H9 (cell line): ENCODE measurements at regions not wholly inside any gene's neighbourhood (a gene's known extent, or its start where the extent isn't known, plus 50 kb on each side); places are given as distances from the start of the nearest gene placed in this dataset.

ENCODE experiments used
- DNase-seq: peaks from one replicate; pipeline ENCODE4 v3.0.0-alpha.2; 2017
- H2AFZ ChIP-seq: one replicate; pipeline ENCODE4 v1.6.1; 2013; ENCODE audit warnings: mild to moderate bottlenecking, low read length, control low read depth, moderate library complexity
- H2AK5ac ChIP-seq: 2 replicates; pipeline ENCODE4 v1.6.1; 2013; ENCODE audit warnings: low read length, control low read depth, mixed read lengths; ENCODE audit not compliant: insufficient read length
- H2BK120ac ChIP-seq: one replicate; pipeline ENCODE4 v1.6.1; 2013; ENCODE audit warnings: low read depth, mild to moderate bottlenecking, low read length, control low read depth, inconsistent platforms; ENCODE audit not compliant: poor library complexity, severe bottlenecking
- H2BK12ac ChIP-seq: 2 replicates; pipeline ENCODE4 v1.6.1; 2013; ENCODE audit warnings: low read length, control low read depth, mixed read lengths, low read depth; ENCODE audit not compliant: insufficient read length
- H2BK15ac ChIP-seq: 2 replicates; pipeline ENCODE4 v1.6.1; 2013; ENCODE audit warnings: low read depth, low read length, control low read depth
- H2BK20ac ChIP-seq: one replicate; pipeline ENCODE4 v1.6.1; 2013; ENCODE audit warnings: low read depth, mild to moderate bottlenecking, low read length, control low read depth, inconsistent platforms; ENCODE audit not compliant: poor library complexity, severe bottlenecking
- H2BK5ac ChIP-seq: 2 replicates; pipeline ENCODE4 v1.6.1; 2013; ENCODE audit warnings: low read length, control low read depth, mixed read lengths; ENCODE audit not compliant: insufficient read length
- H3K14ac ChIP-seq: 2 replicates; pipeline ENCODE4 v1.6.1; 2013; ENCODE audit warnings: low read length, control low read depth; ENCODE audit not compliant: insufficient read depth
- H3K18ac ChIP-seq: 2 replicates; pipeline ENCODE4 v1.6.1; 2013; ENCODE audit warnings: low read depth, mild to moderate bottlenecking, mixed read lengths, low read length, control low read depth; ENCODE audit not compliant: insufficient read length
- H3K23ac ChIP-seq: 2 replicates; pipeline ENCODE4 v1.6.1; 2013; ENCODE audit warnings: low read length, control low read depth, mixed read lengths, low read depth; ENCODE audit not compliant: insufficient read length
- H3K23me2 ChIP-seq: 2 replicates; pipeline ENCODE4 v1.6.1; 2013; ENCODE audit warnings: low read depth, mild to moderate bottlenecking, mixed read lengths, low read length, control low read depth; ENCODE audit not compliant: insufficient read length, poor library complexity, severe bottlenecking
- H3K27ac ChIP-seq: 2 replicates; pipeline ENCODE4 v1.5.1; 2013; ENCODE audit warnings: low read length, control low read depth, mixed read lengths, low read depth; ENCODE audit not compliant: insufficient read length
- H3K27me3 ChIP-seq: 2 replicates; pipeline ENCODE4 v1.6.1; 2013; ENCODE audit warnings: low read length, control low read depth, inconsistent platforms; ENCODE audit not compliant: insufficient read depth
- H3K4ac ChIP-seq: 2 replicates; pipeline ENCODE4 v1.6.1; 2013; ENCODE audit warnings: low read depth, mild to moderate bottlenecking, control low read depth, inconsistent platforms, low read length, moderate library complexity
- H3K4me1 ChIP-seq: 2 replicates; pipeline ENCODE4 v1.6.1; 2013; ENCODE audit warnings: low read length, control low read depth, inconsistent platforms; ENCODE audit not compliant: insufficient read depth
- H3K4me2 ChIP-seq: 2 replicates; pipeline ENCODE4 v1.6.1; 2013; ENCODE audit warnings: low read length, control low read depth, mixed read lengths; ENCODE audit not compliant: insufficient read length, insufficient read depth
- H3K56ac ChIP-seq: 2 replicates; pipeline ENCODE4 v1.6.1; 2013; ENCODE audit warnings: low read depth, mild to moderate bottlenecking, mixed read lengths, low read length, control low read depth; ENCODE audit not compliant: insufficient read length
- H3K79me1 ChIP-seq: 2 replicates; pipeline ENCODE4 v1.6.1; 2013; ENCODE audit warnings: low read depth, mild to moderate bottlenecking, moderate library complexity, low read length, control low read depth, inconsistent platforms; ENCODE audit not compliant: insufficient read depth, poor library complexity, severe bottlenecking
- H3K79me2 ChIP-seq: 2 replicates; pipeline ENCODE4 v1.6.1; 2013; ENCODE audit warnings: low read length, control low read depth, inconsistent platforms; ENCODE audit not compliant: insufficient read depth
- H3K9ac ChIP-seq: 2 replicates; pipeline ENCODE4 v1.6.1; 2013; ENCODE audit warnings: low read length, control low read depth, mixed read lengths; ENCODE audit not compliant: insufficient read length; ENCODE audit errors: extremely low read depth
- H3K9me3 ChIP-seq: one replicate; pipeline ENCODE4 v1.6.1; 2013; ENCODE audit warnings: low read depth, low read length, inconsistent platforms; ENCODE audit not compliant: control insufficient read depth
- H3T11ph ChIP-seq: one replicate; pipeline ENCODE4 v1.6.1; 2013; ENCODE audit warnings: mild to moderate bottlenecking, low read length, control low read depth, inconsistent platforms
- H4K20me1 ChIP-seq: one replicate; pipeline ENCODE4 v1.6.1; 2013; ENCODE audit not compliant: control insufficient read depth, insufficient read length, insufficient read depth
- H4K5ac ChIP-seq: 2 replicates; pipeline ENCODE4 v1.6.1; 2013; ENCODE audit warnings: low read depth, mild to moderate bottlenecking, mixed read lengths, low read length, control low read depth; ENCODE audit not compliant: insufficient read length
- H4K8ac ChIP-seq: replicated peaks from 2 replicates; pipeline ENCODE4 v1.6.1; 2013; ENCODE audit warnings: low read length, control low read depth, mixed read lengths, low read depth; ENCODE audit not compliant: insufficient read length
- H4K91ac ChIP-seq: 2 replicates; pipeline ENCODE4 v1.6.1; 2013; ENCODE audit warnings: low read depth, mild to moderate bottlenecking, moderate library complexity, mixed read lengths, low read length, control low read depth; ENCODE audit not compliant: insufficient read length
- H3K27ac Mint-ChIP-seq, 3 experiments: 2 replicates in 2 of 3; 3 replicates in 1 of 3; pipeline ENCODE4 v1.8.0; 2020 to 2021; ENCODE audit warnings: mixed read lengths in 3 of 3, mild to moderate bottlenecking in 1 of 3, moderate library complexity in 1 of 3
- H3K27me3 Mint-ChIP-seq: 2 replicates; pipeline ENCODE4 v1.8.0; 2021; ENCODE audit warnings: low read depth, mild to moderate bottlenecking, moderate library complexity, mixed read lengths
- H3K36me3 Mint-ChIP-seq, 3 experiments: 2 replicates in 2 of 3; 3 replicates in 1 of 3; pipeline ENCODE4 v1.8.0; 2020 to 2021; ENCODE audit warnings: low read depth in 3 of 3, mixed read lengths in 3 of 3; ENCODE audit not compliant: insufficient read depth in 1 of 3
- H3K4me1 Mint-ChIP-seq, 2 experiments: 2 replicates each; pipeline ENCODE4 v1.8.0; 2020; ENCODE audit warnings: mixed read lengths in 2 of 2
- H3K4me3 Mint-ChIP-seq, 2 experiments: 2 replicates in 1 of 2; 3 replicates in 1 of 2; pipeline ENCODE4 v1.8.0; 2020 to 2021; ENCODE audit warnings: mild to moderate bottlenecking in 2 of 2, mixed read lengths in 2 of 2, moderate library complexity in 1 of 2
- H3K9me3 Mint-ChIP-seq, 2 experiments: 2 replicates in 1 of 2; 3 replicates in 1 of 2; pipeline ENCODE4 v1.8.0; 2020; ENCODE audit warnings: mild to moderate bottlenecking in 2 of 2, mixed read lengths in 2 of 2, moderate library complexity in 1 of 2
- WGBS: extraction: QIAGEN DNeasy Blood & Tissue Kit; methylation state at CpG from one replicate; pipeline ENCODE4 v1.1.7; 2013; ENCODE audit warnings: missing lambda C conversion rate, low lambda C conversion rate, mixed read lengths; ENCODE audit not compliant: insufficient read length; ENCODE audit errors: extremely low coverage; 5-methylcytosine and 5-hydroxymethylcytosine counted together
- TF ChIP-seq, protein P1 (sequence below): fragments of 200-600 bp; sonication (generic); conservative IDR thresholded peaks from 3 replicates; pipeline ENCODE4 v1.8.0; 2021; ENCODE audit warnings: antibody characterized with exemption, mild to moderate bottlenecking

GRCh38 chr12:19988948-19989347 is 379.4 kb upstream of the PDE3A start:
- no peak overlapping the region for H3K27ac Mint-ChIP-seq

More at GRCh38 chr12:19988948-19989347, 379.4 kb upstream of the PDE3A start:
- Mint-ChIP-seq H3K27me3 (no peaks in the 10 kb centered on the region), H3K4me1 (peaks cover 0 to 3% of the 10 kb centered on the region in 2 experiments; a peak in 1 of 4 replicates), H3K9me3 (no peaks in the 10 kb centered on the region), H3K4me3 (no peak overlapping the region), H3K36me3 (no peaks in the 10 kb centered on the region)
- Histone ChIP-seq H2AFZ (no peak overlapping the region), H4K91ac (no peak overlapping the region), H3K27ac (no peak overlapping the region), H3K9ac (no peak overlapping the region), H3K4me2 (no peak overlapping the region), H3K79me1 (no peaks in the 10 kb centered on the region), H3K27me3 (no peaks in the 10 kb centered on the region), H3K14ac (no peak overlapping the region), H3K23me2 (no peaks in the 10 kb centered on the region), H2BK15ac (no peak overlapping the region), H4K8ac (no peak overlapping the region), H2BK5ac (no peak overlapping the region), H4K5ac (no peak overlapping the region), H3K4ac (no peak overlapping the region), H3K4me1 (no peaks in the 10 kb centered on the region), H3T11ph (no peak overlapping the region), H3K79me2 (no peaks in the 10 kb centered on the region), H2BK120ac (no peak overlapping the region), H3K56ac (no peak overlapping the region), H2BK12ac (no peak overlapping the region), H2BK20ac (no peak overlapping the region), H4K20me1 (no peaks in the 10 kb centered on the region), H2AK5ac (no peak overlapping the region), H3K23ac (no peak overlapping the region), H3K9me3 (no peaks in the 10 kb centered on the region), H3K18ac (no peak overlapping the region)
- no CpG with 5 or more reads among the region's 1 CpG for WGBS
- TF ChIP-seq, protein P1, sequence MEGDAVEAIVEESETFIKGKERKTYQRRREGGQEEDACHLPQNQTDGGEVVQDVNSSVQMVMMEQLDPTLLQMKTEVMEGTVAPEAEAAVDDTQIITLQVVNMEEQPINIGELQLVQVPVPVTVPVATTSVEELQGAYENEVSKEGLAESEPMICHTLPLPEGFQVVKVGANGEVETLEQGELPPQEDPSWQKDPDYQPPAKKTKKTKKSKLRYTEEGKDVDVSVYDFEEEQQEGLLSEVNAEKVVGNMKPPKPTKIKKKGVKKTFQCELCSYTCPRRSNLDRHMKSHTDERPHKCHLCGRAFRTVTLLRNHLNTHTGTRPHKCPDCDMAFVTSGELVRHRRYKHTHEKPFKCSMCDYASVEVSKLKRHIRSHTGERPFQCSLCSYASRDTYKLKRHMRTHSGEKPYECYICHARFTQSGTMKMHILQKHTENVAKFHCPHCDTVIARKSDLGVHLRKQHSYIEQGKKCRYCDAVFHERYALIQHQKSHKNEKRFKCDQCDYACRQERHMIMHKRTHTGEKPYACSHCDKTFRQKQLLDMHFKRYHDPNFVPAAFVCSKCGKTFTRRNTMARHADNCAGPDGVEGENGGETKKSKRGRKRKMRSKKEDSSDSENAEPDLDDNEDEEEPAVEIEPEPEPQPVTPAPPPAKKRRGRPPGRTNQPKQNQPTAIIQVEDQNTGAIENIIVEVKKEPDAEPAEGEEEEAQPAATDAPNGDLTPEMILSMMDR = no peak
- DNase-seq = no peak
